CD14-positive monocyte (primary cell): ENCODE measurements at regions not wholly inside any gene's neighbourhood (a gene's known extent, or its start where the extent isn't known, plus 50 kb on each side); places are given as distances from the start of the nearest gene placed in this dataset.

ENCODE experiments used
- DNase-seq, 3 donors: peaks; one replicate each; pipeline ENCODE4 v3.0.0-alpha.2; 2011 to 2022
- H2AFZ ChIP-seq: 2 replicates; pipeline ENCODE4 v1.6.0; 2012; ENCODE audit warnings: mild to moderate bottlenecking, low read depth, low read length, inconsistent platforms; ENCODE audit not compliant: insufficient read depth, poor library complexity, severe bottlenecking
- H3K27ac ChIP-seq, 2 donors: 1 replicate in 1 of 2; 2 replicates in 1 of 2; pipeline ENCODE4 v1.5.1; 2012 to 2013; ENCODE audit warnings: low read length in 2 of 2, control low read depth in 1 of 2, inconsistent platforms in 1 of 2, low read depth in 1 of 2, mild to moderate bottlenecking in 1 of 2
- H3K27me3 ChIP-seq, 2 donors: one replicate each; pipeline versions ENCODE4 v1.6.0 to v1.6.1; 2011 to 2013; ENCODE audit warnings: low read length in 2 of 2; ENCODE audit not compliant: control insufficient read depth in 2 of 2, insufficient read depth in 2 of 2
- H3K36me3 ChIP-seq, 2 donors: replicated peaks in 1 of 2; 1 replicate in 1 of 2; 2 replicates in 1 of 2; pipeline versions ENCODE4 v1.5.1 to v1.6.1; 2012 to 2013; ENCODE audit warnings: low read length in 2 of 2, control low read depth in 1 of 2, inconsistent platforms in 1 of 2, mild to moderate bottlenecking in 1 of 2; ENCODE audit not compliant: insufficient read depth in 2 of 2, control insufficient read depth in 1 of 2
- H3K4me1 ChIP-seq, 2 donors: 1 replicate in 1 of 2; 2 replicates in 1 of 2; pipeline versions ENCODE4 v1.5.1 to v1.6.1; 2012 to 2013; ENCODE audit warnings: low read length in 2 of 2, control low read depth in 1 of 2, inconsistent platforms in 1 of 2, mild to moderate bottlenecking in 1 of 2, moderate library complexity in 1 of 2; ENCODE audit not compliant: insufficient read depth in 2 of 2, control insufficient read depth in 1 of 2
- H3K4me2 ChIP-seq: replicated peaks from 2 replicates; pipeline ENCODE3; 2012; ENCODE audit warnings: low read length, moderate library complexity, mild to moderate bottlenecking; ENCODE audit not compliant: poor library complexity, severe bottlenecking; ENCODE audit errors: extremely low read depth
- H3K4me3 ChIP-seq, 3 experiments: fragments of 200-600 bp in 1 of 3; sonication (generic) in 1 of 3; replicated peaks in 1 of 3; 1 replicate in 2 of 3; 2 replicates in 1 of 3; pipeline ENCODE4 v1.5.1; 2011 to 2013; ENCODE audit warnings: low read length in 3 of 3, mild to moderate bottlenecking in 3 of 3, control low read depth in 2 of 3, low read depth in 2 of 3, inconsistent platforms in 1 of 3, moderate library complexity in 1 of 3
- H3K79me2 ChIP-seq: 2 replicates; pipeline ENCODE4 v1.6.0; 2012; ENCODE audit warnings: mild to moderate bottlenecking, control low read depth, inconsistent platforms, low read length, moderate library complexity; ENCODE audit not compliant: insufficient read depth
- H3K9ac ChIP-seq: 2 replicates; pipeline ENCODE4 v1.6.0; 2017; ENCODE audit warnings: low read length, mild to moderate bottlenecking; ENCODE audit not compliant: insufficient read depth, poor library complexity, severe bottlenecking
- H3K9me3 ChIP-seq, 2 donors: replicated peaks in 1 of 2; 1 replicate in 1 of 2; 2 replicates in 1 of 2; pipeline versions ENCODE4 v1.5.1 to v1.6.1; 2012 to 2013; ENCODE audit warnings: low read length in 2 of 2, control low read depth in 1 of 2; ENCODE audit not compliant: control insufficient read depth in 1 of 2, insufficient read depth in 1 of 2
- H4K20me1 ChIP-seq: 2 replicates; pipeline ENCODE4 v1.6.0; 2012; ENCODE audit warnings: mild to moderate bottlenecking, low read length, control low read depth, moderate library complexity; ENCODE audit not compliant: insufficient read depth
- H3K27ac Mint-ChIP-seq, 7 donors: one replicate each; pipeline ENCODE4 v1.8.0; 2020; ENCODE audit warnings: mild to moderate bottlenecking in 7 of 7, mixed read lengths in 7 of 7, moderate library complexity in 6 of 7, inconsistent platforms in 2 of 7
- H3K27me3 Mint-ChIP-seq, 3 donors: one replicate each; pipeline ENCODE4 v1.8.0; 2021 to 2022; ENCODE audit warnings: low read depth in 3 of 3, mild to moderate bottlenecking in 3 of 3, mixed read lengths in 3 of 3, moderate library complexity in 3 of 3, inconsistent platforms in 1 of 3
- H3K36me3 Mint-ChIP-seq, 2 donors: one replicate each; pipeline ENCODE4 v1.8.0; 2020; ENCODE audit warnings: mixed read lengths in 2 of 2, inconsistent platforms in 1 of 2, mild to moderate bottlenecking in 1 of 2
- H3K4me1 Mint-ChIP-seq: one replicate; pipeline ENCODE4 v1.8.0; 2020; ENCODE audit warnings: mild to moderate bottlenecking, mixed read lengths
- H3K4me3 Mint-ChIP-seq, 2 donors: one replicate each; pipeline ENCODE4 v1.8.0; 2020; ENCODE audit warnings: mild to moderate bottlenecking in 2 of 2, mixed read lengths in 2 of 2, moderate library complexity in 1 of 2
- H3K9me3 Mint-ChIP-seq, 7 donors: one replicate each; pipeline ENCODE4 v1.8.0; 2020 to 2022; ENCODE audit warnings: mixed read lengths in 7 of 7, mild to moderate bottlenecking in 6 of 7, moderate library complexity in 6 of 7, inconsistent platforms in 2 of 7
- WGBS: methylation state at CpG from one replicate; pipeline ENCODE4 v1.1.5; 2013; ENCODE audit warnings: missing lambda C conversion rate; ENCODE audit not compliant: insufficient coverage; 5-methylcytosine and 5-hydroxymethylcytosine counted together
- intact Hi-C, 2 donors: fragments of 100-400 bp; cut with micrococcal nuclease; formaldehyde crosslinking; loops; one replicate each; pipeline versions ENCODE4 v1.15.0 to v1.15.1; 2023
- TF ChIP-seq, protein P1 (sequence below): fragments of 200-600 bp; IDR thresholded peaks from one replicate; pipeline ENCODE4 v1.8.0; 2022; ENCODE audit warnings: antibody characterized with exemption, mild to moderate bottlenecking

DNA sequence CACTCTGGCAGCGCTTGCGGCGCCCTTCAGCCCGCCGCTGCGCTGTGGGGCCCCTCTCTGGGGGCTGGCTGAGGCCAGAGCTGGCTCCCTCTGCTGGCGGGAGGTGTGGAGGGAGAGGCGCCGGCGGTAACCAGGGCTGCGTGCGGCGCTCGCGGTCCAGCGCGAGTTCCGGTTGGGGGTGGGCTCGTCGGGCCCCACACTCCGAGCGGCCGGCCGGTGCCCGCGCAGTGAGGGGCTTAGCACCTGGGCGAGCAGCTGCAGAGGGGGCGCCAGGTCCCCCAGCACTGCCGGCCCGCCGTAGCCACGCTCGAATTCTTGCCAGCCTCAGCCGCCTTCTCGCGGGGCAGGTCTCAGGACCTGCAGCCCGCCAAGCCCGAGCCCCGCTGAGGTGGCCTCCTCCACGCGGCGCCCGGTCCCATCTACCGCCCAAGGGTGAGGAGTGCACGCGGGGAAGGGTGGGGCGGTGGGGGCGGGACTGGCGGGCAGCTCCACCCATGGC, 879.0 kb upstream of the SLITRK5 start:
- Histone ChIP-seq H3K9ac (no peak overlapping the region), H3K27me3 (no peaks in the 10 kb centered on the region), H3K9me3 (peaks cover 24% of the 10 kb centered on the region in 2 donors), H3K4me1 (no peaks in the 10 kb centered on the region), H3K36me3 (no peaks in the 10 kb centered on the region), H3K27ac (no peak overlapping the region), H3K4me2 (no peak overlapping the region), H3K4me3 (no peak overlapping the region), H3K79me2 (no peaks in the 10 kb centered on the region), H4K20me1 (no peaks in the 10 kb centered on the region), H2AFZ (no peak overlapping the region)
- Mint-ChIP-seq H3K4me1 (no peaks in the 10 kb centered on the region), H3K27me3 (no peaks in the 10 kb centered on the region), H3K36me3 (no peaks in the 10 kb centered on the region), H3K9me3 (peaks cover 4 to 19% (median 9%) of the 10 kb centered on the region in 7 donors), H3K4me3 (no peak overlapping the region), H3K27ac (no peak overlapping the region)
- WGBS: 97% methylated on average over 30 of the region's 49 CpGs
- no peak for DNase-seq
- intact Hi-C loops: no loop called here
- TF ChIP-seq, protein P1, sequence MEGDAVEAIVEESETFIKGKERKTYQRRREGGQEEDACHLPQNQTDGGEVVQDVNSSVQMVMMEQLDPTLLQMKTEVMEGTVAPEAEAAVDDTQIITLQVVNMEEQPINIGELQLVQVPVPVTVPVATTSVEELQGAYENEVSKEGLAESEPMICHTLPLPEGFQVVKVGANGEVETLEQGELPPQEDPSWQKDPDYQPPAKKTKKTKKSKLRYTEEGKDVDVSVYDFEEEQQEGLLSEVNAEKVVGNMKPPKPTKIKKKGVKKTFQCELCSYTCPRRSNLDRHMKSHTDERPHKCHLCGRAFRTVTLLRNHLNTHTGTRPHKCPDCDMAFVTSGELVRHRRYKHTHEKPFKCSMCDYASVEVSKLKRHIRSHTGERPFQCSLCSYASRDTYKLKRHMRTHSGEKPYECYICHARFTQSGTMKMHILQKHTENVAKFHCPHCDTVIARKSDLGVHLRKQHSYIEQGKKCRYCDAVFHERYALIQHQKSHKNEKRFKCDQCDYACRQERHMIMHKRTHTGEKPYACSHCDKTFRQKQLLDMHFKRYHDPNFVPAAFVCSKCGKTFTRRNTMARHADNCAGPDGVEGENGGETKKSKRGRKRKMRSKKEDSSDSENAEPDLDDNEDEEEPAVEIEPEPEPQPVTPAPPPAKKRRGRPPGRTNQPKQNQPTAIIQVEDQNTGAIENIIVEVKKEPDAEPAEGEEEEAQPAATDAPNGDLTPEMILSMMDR: no peak

DNA sequence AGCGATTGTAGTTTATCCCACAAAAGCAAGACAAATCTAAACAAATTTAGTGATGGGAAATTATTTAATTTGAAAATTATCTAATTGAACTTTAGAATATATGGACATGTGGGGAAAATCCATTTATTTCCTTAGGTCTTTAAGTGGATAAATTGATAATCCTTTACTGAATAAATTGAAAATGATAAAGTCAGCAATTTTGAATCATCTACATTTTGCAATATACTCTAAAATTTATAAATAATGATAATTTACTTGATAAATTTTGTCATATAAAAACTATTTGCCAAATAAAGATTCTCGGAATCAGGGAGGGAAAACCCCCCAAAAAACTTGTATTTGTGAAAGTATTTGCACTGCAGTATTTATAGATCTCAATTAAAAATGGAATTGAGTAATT, 875.3 kb upstream of the SLITRK5 start:
- Histone ChIP-seq H3K4me2 (no peak overlapping the region), H3K27me3 (no peaks in the 10 kb centered on the region), H3K27ac (no peak overlapping the region), H3K9me3 (peaks cover 17 to 30% of the 10 kb centered on the region in 2 donors), H4K20me1 (no peaks in the 10 kb centered on the region), H3K36me3 (no peaks in the 10 kb centered on the region), H3K79me2 (no peaks in the 10 kb centered on the region), H2AFZ (no peak overlapping the region), H3K9ac (no peak overlapping the region), H3K4me1 (no peaks in the 10 kb centered on the region), H3K4me3 (no peak overlapping the region)
- DNase-seq: no peak
- H3K9me3 Mint-ChIP-seq: peaks cover 5 to 26% (median 11%) of the 10 kb centered on the region in 7 donors
- TF ChIP-seq, protein P1: no peak
- no CpG with 5 or more reads among the region's 2 CpGs for WGBS
- intact Hi-C loops: no loop called here
- H3K27ac Mint-ChIP-seq: no peak overlapping the region
- H3K36me3 Mint-ChIP-seq: no peaks in the 10 kb centered on the region
- no peaks in the 10 kb centered on the region for H3K27me3 Mint-ChIP-seq
- no peak overlapping the region for H3K4me3 Mint-ChIP-seq
- no peaks in the 10 kb centered on the region for H3K4me1 Mint-ChIP-seq
